GM21529 (cell line): ENCODE measurements at regions not wholly inside any gene's neighbourhood (a gene's known extent, or its start where the extent isn't known, plus 50 kb on each side); places are given as distances from the start of the nearest gene placed in this dataset.
"Not testable (repeated sequence)": the region's sequence is repeated elsewhere in the genome, so short reads cannot be mapped to it uniquely, and the experiment has no call there.

Experiments used
- ATAC-seq: cut with Tn5 transposase; IDR thresholded peaks from one replicate; pipeline ENCODE4 v1.9.1; 2021; ENCODE audit not compliant: unreplicated experiment

DNA sequence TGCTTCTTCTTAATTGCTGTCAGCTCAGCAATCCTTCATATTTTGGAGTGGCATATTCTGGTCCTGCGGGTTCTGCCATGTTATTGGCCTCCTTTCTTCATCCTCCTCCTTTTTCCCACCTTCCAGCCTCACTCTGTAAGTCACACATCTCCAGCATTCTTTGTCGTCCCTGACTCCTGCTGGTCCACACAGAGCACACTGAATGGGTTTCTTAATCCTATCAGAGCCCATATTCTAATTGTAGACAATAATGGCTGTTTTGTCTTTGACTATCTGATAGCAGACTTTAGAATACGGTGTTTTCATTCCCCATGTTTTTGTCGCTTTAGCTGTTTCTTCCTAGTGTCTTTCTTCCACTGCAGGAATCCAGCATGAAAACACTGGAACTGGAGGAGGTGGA is 389.6 kb downstream of the REEP3 start:
- no peak for ATAC-seq

DNA sequence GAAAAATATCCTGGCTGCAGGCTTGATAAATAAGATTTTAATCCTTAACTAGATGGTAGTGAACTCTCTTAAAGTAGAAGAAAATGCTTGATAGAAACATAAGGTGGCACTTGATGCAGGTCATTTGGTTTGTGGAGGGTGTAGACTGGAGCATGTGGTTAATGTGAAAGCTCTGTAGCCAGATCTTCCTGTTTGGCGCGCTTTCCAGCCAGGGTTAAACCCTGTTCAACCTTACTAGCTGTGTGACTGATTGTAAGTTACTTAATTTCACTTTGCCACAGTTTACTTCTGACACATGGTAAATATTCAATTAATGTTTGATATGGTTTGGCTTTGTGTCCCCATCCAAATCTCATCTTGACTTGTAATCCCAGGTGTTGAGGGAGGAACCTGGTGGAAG is 394.0 kb downstream of the REEP3 start:
- no peak for ATAC-seq

DNA sequence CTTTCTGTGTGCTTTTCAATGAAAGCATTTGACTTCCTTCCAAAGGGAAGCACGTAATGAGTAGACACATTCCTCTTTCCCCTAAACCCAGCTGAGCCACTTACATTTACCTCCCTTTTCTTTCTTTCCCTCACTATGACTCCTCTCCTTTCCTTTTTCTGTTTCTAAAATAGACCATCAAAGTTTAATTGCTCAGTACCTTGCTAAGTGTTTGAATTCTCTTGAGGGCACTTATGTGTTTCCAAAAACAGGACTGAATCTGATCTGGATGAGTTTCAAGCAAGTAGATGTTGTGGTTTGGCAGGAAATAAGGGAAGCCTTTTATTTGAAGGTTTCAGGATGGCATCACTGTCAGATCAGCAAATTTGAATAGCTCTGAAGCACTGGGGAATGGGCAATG is 396.2 kb downstream of the REEP3 start:
- no peak for ATAC-seq

DNA sequence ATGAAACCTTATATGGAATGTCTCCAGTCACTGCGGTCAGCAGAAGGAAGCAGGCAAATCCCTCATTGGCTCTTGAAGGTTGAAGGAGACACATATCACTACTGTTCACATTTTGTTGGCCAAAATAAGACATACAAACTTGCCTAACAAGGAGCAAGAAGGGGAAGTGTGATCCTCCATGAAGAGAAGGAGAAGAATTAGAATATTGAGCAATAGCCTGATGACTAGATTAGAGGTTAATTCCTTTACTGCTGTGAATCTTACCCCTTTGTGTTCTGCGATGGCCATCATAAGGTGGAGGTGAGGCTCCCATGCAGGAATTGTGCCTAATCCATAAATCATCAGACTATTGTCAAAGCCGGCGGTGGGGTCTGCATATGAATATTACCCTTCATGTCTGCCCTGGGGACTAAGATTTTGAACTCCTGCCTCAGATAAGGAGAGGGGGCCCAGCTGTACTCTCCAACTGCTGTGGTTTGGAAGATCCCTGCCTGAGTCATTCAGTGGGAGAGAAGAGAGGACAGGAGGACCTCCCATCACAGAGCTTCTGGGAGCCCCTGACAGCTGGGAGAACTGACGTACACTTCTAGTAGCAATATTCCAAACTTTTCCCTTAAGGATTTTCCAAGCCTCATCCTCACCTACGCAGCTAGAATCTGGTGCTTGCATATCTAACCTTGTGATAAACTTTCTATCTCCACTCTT is 398.5 kb downstream of the REEP3 start:
- ATAC-seq: no peak

DNA sequence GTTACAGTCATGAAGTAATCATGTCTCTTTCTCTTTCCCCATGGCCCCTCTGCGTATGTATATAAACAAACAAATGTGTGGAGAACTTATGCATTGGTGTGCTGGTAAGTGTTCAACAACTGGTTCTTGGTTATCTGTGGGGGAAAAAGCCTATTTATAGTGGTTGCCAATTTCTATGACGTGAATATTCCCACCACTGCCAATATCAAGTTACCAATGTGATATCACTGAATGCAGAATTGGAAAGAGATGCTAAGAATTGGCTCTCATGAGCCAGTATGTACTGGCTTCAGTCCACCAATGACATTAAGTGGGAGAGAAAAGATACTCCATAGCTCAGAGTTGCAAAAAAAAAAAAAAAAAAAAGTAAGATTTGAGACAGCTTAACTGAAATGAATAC is 399.7 kb downstream of the REEP3 start:
- no peak for ATAC-seq

DNA sequence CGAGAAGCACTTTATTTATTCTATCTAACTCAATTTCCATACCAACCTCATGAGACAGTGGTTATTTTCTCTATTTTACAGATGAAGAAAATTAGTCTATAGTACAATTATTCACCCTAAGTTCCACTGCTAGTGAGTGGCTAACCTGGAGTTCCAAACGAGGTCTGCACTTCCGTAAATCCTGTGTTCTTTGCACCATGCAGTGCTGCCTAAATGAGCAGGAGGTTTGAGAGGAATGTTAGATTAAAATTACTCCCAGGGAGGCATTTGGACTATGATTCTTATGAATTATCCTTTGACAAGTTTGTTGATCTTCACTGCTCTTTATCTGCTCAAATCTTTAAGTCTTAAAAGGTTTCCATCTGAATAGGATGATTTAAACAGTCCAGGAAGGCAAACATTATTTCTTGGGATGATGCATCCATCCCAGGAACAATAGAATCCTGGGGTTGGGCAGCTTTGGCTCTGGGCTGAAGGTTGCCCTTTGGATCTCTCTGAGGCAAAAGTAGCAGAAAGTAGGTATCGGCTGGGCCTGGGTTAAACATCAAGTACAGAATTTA is 400.8 kb downstream of the REEP3 start:
- ATAC-seq: no peak

DNA sequence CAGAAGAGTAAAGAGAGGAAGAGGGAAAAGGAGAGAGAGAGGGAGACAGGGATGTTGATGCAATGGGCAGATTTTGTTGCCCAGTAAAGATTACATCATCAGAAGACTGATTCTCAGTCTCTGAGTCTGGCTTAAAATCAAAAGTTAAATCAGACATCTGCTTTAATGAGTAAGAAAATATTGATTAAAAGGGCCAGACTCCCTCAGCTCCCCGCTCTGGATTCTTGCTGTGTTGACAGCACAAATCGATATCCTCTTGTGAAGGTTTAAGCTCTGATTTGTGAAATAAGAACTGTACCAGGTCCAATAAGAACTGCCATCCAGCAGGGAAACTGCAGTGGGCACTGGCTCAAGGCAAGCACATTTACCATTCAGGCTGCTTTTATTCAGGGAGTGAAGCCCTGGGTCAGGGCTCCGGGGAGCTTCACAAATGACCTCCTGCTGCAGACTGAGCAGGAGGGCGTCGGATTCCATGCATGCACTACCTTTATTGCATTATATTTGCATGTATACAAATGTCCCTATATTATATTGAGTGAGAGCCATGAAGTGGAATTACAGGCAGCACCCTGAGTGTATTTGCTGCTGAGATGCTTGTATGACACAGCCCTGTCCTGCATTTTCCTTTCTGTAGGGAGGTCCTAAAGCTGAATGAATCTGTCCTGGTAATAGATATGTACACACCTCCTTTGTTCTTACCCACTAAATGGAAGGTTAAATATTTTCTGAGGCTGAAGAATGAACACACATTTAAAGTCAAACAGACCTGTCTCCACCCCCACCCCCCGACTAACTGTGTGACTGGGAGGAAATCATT is 401.5 kb downstream of the REEP3 start:
- no peak for ATAC-seq

DNA sequence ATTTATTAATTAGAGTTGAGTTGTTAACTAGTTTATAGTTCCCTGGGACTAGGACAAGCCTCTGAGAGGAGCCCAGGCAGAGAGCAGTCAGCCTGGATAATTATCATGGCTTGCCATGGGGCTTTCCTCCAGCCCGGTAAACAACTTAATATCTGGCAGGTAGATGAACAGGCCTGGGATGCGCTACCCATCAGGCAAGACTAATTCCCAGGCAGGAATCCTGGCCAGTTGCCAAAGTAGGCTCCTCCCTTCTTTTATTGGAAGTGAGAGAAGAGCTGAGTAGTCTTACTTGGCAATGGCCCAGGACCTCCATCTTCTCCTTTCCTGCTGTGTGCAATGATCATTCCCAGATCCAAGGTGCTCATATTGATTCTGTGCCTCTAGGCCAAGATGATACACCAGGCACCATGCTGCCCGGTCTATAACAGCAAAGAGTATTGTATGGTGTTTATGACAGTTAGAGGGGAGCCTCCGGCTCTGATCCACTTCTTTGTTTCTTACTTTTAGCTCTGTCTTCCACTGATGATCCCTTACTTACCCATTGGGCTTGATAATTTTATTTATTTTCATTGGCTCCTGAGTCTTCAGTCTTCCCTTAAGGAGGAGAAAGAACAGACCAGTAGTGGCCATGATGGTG is 408.7 kb downstream of the REEP3 start:
- ATAC-seq: no peak

DNA sequence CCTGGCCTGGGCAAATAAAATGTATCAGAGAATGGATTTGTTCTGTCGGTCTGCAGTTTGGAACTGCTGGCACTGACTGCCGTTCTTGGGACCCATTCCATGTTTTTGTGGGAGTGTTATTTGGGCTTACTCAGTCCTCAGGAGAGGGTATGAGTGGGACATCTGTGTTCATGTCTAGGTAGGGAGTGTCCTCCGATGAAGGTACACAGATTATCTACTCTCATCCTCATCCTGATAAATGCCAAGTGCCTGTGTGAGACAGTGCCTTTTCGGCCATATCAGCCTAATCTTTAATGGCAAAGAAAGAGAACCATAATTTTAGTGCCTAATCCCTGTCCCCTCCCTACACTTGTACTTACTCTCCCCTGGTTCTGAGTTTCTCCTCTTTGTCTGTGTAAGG is 409.4 kb downstream of the REEP3 start:
- no peak for ATAC-seq

DNA sequence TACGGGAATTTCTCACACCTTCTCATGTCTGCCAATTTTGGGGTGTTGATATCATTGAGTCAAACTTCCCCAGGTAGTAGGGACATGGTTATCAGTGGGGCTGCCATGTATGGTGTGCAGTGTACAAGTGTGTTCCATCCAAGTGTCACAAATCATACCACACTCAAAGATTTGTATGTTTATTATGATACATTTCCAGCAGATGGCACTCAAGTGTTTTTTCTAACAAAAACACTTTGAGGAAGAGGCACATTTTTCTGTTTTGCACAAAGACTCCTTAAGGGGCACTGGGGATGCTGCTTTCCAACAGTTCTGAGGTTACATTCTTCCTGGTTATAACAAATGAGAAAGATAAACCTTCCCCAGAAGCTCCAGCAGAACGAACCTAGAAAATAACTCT is 414.5 kb downstream of the REEP3 start:
- no peak for ATAC-seq

DNA sequence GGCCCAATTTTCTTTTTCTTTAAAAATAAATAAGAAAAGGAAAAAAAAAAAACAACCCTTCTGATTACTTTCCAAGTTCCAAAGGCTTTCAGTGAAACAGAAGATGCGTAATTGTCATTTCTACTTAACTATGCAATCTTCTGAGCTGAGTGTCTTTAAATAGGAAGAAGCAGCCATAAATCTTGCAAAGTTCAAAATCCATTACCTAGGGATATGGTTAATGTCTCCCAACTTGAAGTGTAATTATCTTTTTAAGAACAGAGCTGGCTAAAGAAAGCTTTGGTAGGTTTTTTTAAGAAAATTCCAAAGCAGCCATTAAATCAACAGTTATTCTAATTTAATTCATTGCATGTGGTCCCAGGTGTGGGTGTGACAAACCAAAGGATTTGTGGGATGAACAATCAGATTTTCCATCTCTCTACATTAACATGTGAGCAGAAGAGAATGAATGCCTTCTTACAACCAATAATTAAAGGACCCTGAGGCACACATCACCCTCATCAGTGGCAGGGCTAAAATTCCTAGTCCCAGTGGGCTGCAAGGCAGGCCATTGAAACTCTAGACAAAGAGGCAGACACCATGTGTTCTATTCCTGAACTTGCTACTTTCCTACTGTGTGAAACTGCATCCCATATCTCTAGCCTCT is 419.2 kb downstream of the REEP3 start:
- no peak for ATAC-seq

DNA sequence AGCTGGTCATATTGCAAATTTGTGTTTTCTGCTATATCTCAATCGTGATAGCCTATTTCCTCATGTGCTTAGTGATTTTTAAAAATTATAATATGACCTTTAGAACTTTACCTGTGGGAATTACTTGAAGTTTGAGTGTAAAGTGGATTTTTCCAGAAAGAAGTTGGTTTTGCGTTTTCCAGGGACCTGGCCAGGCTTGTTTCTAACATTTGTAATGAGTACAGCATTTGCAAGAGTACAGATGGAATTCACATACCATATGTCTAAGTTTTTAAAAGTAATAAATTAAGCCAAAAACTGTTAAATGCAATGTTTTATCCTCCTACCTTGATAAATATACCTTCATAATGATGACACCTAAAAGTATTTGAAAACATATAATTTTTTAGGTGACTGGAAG is 443.2 kb downstream of the REEP3 start:
- ATAC-seq: no peak

DNA sequence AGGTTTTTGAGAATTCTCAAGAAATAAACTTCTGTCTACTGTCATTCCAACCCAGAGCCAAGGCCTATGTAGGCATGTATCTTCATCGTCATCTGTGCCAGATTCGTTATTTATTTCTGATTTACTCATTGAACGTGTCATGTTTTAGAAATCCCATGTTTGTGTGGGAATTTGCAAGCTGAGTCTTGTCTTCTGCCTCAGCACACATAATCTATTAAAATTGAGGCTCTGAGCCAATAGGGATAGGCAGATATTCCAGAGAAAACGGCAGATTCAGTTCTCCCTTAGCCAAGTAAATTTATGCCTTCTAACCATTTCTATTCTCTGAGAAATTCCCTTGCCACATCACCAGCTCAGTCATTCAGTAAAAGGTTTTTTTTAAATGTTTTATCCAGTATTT is 444.6 kb downstream of the REEP3 start:
- ATAC-seq: no peak

DNA sequence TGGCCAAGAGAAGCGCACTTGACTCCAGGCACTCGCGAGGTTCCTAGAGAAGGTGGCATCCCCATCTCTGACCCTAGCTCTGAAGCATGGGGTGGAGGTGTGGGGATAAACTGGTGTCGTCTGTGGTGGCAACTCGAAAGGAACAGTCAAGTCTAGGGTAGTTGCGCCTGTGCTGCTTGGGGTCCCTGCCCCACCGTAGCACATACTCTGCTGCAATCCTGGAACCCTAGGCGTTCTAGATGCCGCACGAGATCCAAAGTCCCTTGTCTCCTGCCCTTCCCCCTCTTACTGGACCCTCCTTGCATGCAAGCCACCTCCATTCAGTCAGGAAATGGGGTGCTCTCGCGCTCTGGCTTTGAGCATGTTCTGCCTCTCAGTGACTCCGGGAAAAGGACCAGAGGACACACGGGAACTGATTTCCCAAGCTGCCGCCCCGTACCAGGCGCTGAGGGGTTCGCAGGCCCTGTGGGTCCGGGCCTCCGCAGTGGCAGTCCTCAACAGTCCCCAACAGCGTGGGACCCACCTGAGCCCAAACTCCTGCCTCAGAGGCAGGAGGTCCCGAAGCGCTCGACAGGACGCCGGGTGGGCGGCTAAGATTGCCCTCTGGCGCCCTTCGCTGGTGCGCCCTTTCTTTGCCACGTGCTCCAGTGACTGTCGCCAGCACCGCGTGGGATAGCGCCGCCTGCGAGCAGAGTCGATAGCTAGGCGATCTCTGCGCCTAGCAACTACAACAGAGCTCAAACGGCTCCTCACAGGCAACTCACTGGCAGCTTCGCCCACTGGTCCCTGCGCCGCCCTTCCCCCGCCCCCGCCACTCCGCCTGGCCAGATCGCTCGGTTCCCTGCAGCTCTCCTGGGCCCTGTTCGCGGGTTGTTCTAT is 452.0 kb downstream of the REEP3 start:
- no peak for ATAC-seq

DNA sequence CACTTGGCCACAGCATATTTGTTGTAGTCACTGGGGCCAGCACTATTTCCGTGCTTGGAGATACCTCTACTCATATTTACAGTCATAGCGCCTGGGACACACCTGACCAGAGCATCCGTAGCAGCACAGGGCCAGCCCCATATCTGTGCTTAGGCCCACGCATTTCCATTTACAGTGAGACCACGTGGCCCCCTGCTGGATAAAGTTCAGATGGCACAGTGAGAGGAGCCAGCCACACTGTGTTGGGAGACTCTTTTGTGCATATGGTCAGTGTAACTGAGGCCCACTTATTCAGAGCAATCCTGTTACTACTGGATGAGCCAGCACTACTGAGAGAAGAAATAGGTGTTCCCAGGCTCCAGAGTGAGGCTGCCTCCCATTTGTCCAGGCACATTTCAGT is 455.3 kb downstream of the REEP3 start:
- peak; percentile 97 for ATAC-seq

DNA sequence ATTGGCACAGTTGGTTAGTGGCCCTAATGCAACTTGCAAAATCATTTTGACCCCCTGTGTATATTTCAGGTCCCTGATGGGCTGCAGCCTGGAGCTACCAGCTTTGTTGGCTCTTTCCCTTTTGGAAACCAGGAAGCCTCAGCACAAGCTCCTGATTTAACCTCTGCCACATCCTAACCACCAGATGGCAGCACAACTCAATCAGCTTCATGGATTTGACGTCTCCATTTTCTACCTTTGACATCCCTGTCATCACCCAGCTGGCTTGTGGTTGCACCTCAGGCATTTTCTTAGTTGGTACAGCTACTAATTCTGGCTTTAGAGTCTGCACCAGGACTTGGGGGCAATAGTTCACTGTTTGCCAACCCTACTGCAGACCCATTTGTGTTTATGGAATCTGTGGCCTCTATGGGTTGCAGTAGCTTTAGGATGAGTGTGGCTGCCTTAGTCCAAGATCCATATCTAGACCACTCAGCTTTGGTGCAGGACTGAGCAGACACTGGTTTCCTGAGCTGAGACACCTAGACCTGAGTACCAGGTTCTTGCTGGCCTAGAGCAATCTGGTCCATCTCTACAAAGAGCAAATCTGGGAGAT is 456.2 kb downstream of the REEP3 start:
- peak; percentile 58 for ATAC-seq

DNA sequence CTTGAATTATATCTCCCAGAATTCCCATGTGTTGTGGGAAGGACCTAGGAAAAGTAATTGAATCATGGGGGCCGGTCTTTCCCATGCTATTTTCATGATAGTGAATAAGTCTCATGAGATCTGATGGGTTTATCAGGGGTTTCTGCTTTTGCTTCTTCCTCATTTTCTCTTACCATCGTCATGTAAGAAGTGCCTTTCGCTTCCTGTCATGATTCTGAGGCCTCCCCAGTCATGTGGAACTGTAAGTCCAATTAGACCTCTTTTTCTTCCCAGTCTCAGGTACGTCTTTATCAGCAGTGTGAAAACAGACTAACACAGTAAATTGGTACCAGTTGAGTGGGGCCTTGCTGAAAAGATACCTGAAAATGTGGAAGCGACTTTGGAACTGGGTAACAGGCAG is 459.7 kb downstream of the REEP3 start:
- not testable (repeated sequence) for ATAC-seq

DNA sequence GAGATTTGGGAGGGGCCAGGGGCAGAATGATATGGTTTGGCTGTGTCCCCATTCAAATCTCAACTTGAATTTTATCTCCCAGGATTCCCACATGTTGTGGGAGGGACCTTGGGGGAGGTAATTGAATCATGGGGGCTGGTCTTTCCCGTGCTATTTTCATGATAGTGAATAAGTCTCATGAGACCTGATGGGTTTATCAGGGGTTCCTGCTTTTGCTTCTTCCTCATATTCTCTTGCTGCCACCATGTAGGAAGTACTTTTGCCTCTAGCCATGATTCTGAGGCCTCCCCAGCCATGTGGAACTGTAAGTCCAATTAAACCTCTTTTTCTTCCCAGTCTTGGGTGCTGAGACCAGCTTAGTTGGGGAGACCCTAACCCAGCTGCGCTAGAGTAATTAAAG is 462.9 kb downstream of the REEP3 start:
- ATAC-seq: not testable (repeated sequence)

DNA sequence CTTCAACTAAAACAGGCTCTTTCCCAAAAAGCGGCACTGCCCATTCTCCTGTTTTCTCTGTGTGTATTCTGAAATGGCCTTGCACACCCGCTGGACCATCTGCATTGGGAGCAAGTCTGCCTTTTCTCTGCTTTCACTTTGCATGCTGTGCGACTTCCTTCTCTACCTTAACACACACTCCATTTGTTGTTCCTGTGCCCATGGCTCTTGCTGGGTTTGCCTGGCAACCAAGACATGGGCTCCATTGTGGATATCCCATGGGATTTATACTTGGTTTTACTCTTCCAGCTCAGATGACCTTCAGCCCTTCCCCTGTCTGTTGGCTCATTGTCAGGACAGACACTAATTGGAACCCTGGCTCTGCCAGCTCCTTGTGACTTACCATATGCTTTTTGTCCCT is 465.3 kb downstream of the REEP3 start:
- ATAC-seq: no peak

DNA sequence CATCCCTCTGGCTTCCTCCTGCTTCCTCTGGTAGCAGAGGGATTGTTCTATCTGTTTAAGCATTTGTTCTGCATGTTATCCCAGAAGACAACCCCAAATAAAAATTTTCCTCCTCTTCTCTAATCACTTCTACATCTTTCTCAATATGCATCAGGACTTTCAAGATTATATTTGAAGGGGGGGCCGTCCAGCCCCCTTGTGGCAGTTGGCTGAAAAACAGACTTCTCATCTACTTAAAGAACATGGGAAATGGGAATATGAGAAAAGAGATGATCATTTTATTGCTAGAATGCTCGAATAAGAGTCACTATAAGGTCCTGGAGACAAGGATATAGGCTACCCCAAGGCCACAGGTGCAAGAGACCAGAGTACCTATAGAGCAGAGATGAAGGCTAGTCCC is 466.0 kb downstream of the REEP3 start:
- ATAC-seq: no peak
